Smooth muscle cell (in vitro differentiated cells): ENCODE measurements at regions not wholly inside any gene's neighbourhood (a gene's known extent, or its start where the extent isn't known, plus 50 kb on each side); places are given as distances from the start of the nearest gene placed in this dataset.

Experiments used
- DNase-seq: peaks from one replicate; lab custom pipeline; 2025; ENCODE audit not compliant: unreplicated experiment; lab: John Stamatoyannopoulos, UW
- H2AFZ ChIP-seq: fragments of 200-600 bp; sonication (generic); 2 replicates; pipeline ENCODE4 v1.6.0; 2016; ENCODE audit warnings: antibody characterized with exemption, low read depth, mild to moderate bottlenecking
- H3F3A ChIP-seq: fragments of 200-600 bp; sonication (generic); 2 replicates; pipeline ENCODE4 v1.6.0; 2017; ENCODE audit warnings: antibody characterized with exemption, low read depth
- H3K27ac ChIP-seq: fragments of 200-600 bp; sonication (generic); 2 replicates; pipeline ENCODE4 v1.5.1; 2016; ENCODE audit warnings: low read depth, mild to moderate bottlenecking
- H3K27me3 ChIP-seq: fragments of 200-600 bp; sonication (generic); 2 replicates; pipeline ENCODE4 v1.6.1; 2016; ENCODE audit warnings: low read depth, mild to moderate bottlenecking
- H3K36me3 ChIP-seq: fragments of 200-600 bp; sonication (generic); 2 replicates; pipeline ENCODE4 v1.5.1; 2016; ENCODE audit warnings: low read depth
- H3K4me1 ChIP-seq: fragments of 200-600 bp; sonication (generic); 2 replicates; pipeline ENCODE4 v1.5.1; 2016; ENCODE audit warnings: low read depth
- H3K4me2 ChIP-seq: fragments of 200-600 bp; sonication (generic); 2 replicates; pipeline ENCODE4 v1.6.0; 2016; ENCODE audit warnings: mild to moderate bottlenecking
- H3K4me3 ChIP-seq: fragments of 200-600 bp; sonication (generic); 2 replicates; pipeline ENCODE4 v1.5.1; 2016; ENCODE audit warnings: mild to moderate bottlenecking
- H3K79me2 ChIP-seq: fragments of 200-600 bp; sonication (generic); 2 replicates; pipeline ENCODE4 v1.6.0; 2016; ENCODE audit warnings: low read depth, mild to moderate bottlenecking
- H3K9ac ChIP-seq: fragments of 200-600 bp; sonication (generic); 2 replicates; pipeline ENCODE4 v1.6.0; 2016; ENCODE audit warnings: low read depth
- H3K9me3 ChIP-seq: fragments of 200-600 bp; sonication (generic); replicated peaks from 2 replicates; pipeline ENCODE4 v1.5.1; 2016; ENCODE audit warnings: low read depth
- H4K20me1 ChIP-seq: fragments of 200-600 bp; sonication (generic); 2 replicates; pipeline ENCODE4 v1.6.0; 2016; ENCODE audit warnings: low read depth
- CTCF ChIP-seq: fragments of 200-600 bp; sonication (generic); IDR thresholded peaks from 2 replicates; pipeline ENCODE4 v1.5.1; 2017; ENCODE audit warnings: borderline replicate concordance, mild to moderate bottlenecking, antibody characterized with exemption; ENCODE audit not compliant: insufficient read depth, poor library complexity, severe bottlenecking
- WGBS: methylation state at CpG from one replicate; pipeline ENCODE4 v1.1.7; 2016; ENCODE audit warnings: low lambda C conversion rate; 5-methylcytosine and 5-hydroxymethylcytosine counted together

GRCh38 chr14:71374989-71375388 is 467.7 kb downstream of the PCNX1 start:
- no peak for TF ChIP-seq CTCF
- Histone ChIP-seq H3K4me3 (no peak overlapping the region), H3K36me3 (no peaks in the 10 kb centered on the region), H2AFZ (no peak overlapping the region), H3K27ac (peak overlapping the region; percentile 3), H3K4me2 (no peak overlapping the region), H3K9me3 (no peaks in the 10 kb centered on the region), H3F3A (peaks cover 2% of the 10 kb centered on the region), H3K9ac (no peak overlapping the region), H3K4me1 (peaks cover 9% of the 10 kb centered on the region), H3K27me3 (no peaks in the 10 kb centered on the region), H4K20me1 (peaks cover 45% of the 10 kb centered on the region), H3K79me2 (peaks cover 86% of the 10 kb centered on the region)
- DNase-seq, result no peak
- WGBS, result 95% methylated on average over 1 of the region's 1 CpG

GRCh38 chr14:71377099-71377498 is 469.8 kb downstream of the PCNX1 start:
- Histone ChIP-seq H3K36me3 (no peaks in the 10 kb centered on the region), H3K27me3 (no peaks in the 10 kb centered on the region), H3K27ac (no peak overlapping the region), H3K9ac (no peak overlapping the region), H3K4me2 (no peak overlapping the region), H3K9me3 (no peaks in the 10 kb centered on the region), H3K4me1 (peaks cover 17% of the 10 kb centered on the region), H3K79me2 (peaks cover 88% of the 10 kb centered on the region), H3K4me3 (no peak overlapping the region), H4K20me1 (peaks cover 41% of the 10 kb centered on the region), H3F3A (peaks cover 17% of the 10 kb centered on the region), H2AFZ (no peak overlapping the region)
- no peak for DNase-seq
- TF ChIP-seq CTCF, result no peak
- WGBS, result 100% methylated on average over 4 of the region's 28 CpGs

- Histone ChIP-seq H3K36me3 (no peaks in the 10 kb centered on the region), H2AFZ (no peak overlapping the region), H3K4me2 (peak overlapping the region; percentile 68), H3K9me3 (no peaks in the 10 kb centered on the region), H3K79me2 (peaks cover 97% of the 10 kb centered on the region), H4K20me1 (peaks cover 27% of the 10 kb centered on the region), H3K4me1 (peaks cover 15% of the 10 kb centered on the region), H3K27me3 (no peaks in the 10 kb centered on the region), H3K27ac (peak overlapping the region; percentile 56), H3K4me3 (no peak overlapping the region), H3K9ac (no peak overlapping the region), H3F3A (peaks cover 17% of the 10 kb centered on the region)
- 46% methylated on average over 2 of the region's 2 CpGs for WGBS
- TF ChIP-seq CTCF, result no peak
- DNase-seq, result no peak
Measured at GRCh38 chr14:71380271-71380670, 473.0 kb downstream of the PCNX1 start.

- no peak overlapping the region for H3K9ac ChIP-seq
- peak overlapping the region; percentile 59 for H3K4me2 ChIP-seq
- H4K20me1 ChIP-seq, result peaks cover 39% of the 10 kb centered on the region
- peaks cover 15% of the 10 kb centered on the region for H3K4me1 ChIP-seq
- no peaks in the 10 kb centered on the region for H3K36me3 ChIP-seq
- peak overlapping the region; percentile 56 for H3K27ac ChIP-seq
- DNase-seq, result no peak
- H2AFZ ChIP-seq, result no peak overlapping the region
- H3K9me3 ChIP-seq, result no peaks in the 10 kb centered on the region
- no peak overlapping the region for H3K4me3 ChIP-seq
- no peaks in the 10 kb centered on the region for H3K27me3 ChIP-seq
- peaks cover 17% of the 10 kb centered on the region for H3F3A ChIP-seq
- TF ChIP-seq CTCF, result no peak
- H3K79me2 ChIP-seq, result peaks cover 95% of the 10 kb centered on the region
Measured at GRCh38 chr14:71381814-71382213, 474.6 kb downstream of the PCNX1 start.
